DMS114 treated with DMSO at 0.1 percent for 48 hours (cell line): ENCODE measurements at regions not wholly inside any gene's neighbourhood (a gene's known extent, or its start where the extent isn't known, plus 50 kb on each side); places are given as distances from the start of the nearest gene placed in this dataset.
"Not testable (repeated sequence)": the region's sequence is repeated elsewhere in the genome, so short reads cannot be mapped to it uniquely, and the experiment has no call there.

ENCODE experiments used
- DNase-seq: peaks from one replicate; lab custom pipeline; 2025; ENCODE audit not compliant: unreplicated experiment; lab: John Stamatoyannopoulos, UW

GRCh38 chr4:100907465-100908454, 389.9 kb upstream of the EMCN start:
- no peak for DNase-seq

- no peak for DNase-seq
These were observed 389.2 kb upstream of the EMCN start for GRCh38 chr4:100906973-100907372.

GRCh38 chr4:100900945-100901344, 383.1 kb upstream of the EMCN start:
- not testable (repeated sequence) for DNase-seq

GRCh38 chr4:100900134-100900533, 382.3 kb upstream of the EMCN start:
- DNase-seq = no peak

- no peak for DNase-seq
These were observed 381.0 kb upstream of the EMCN start for GRCh38 chr4:100898844-100899243.

GRCh38 chr4:100895556-100896197, 377.9 kb upstream of the EMCN start:
- no peak for DNase-seq

- no peak for DNase-seq
These were observed 376.6 kb upstream of the EMCN start for GRCh38 chr4:100894339-100894870.

- no peak for DNase-seq
These were observed 374.0 kb upstream of the EMCN start for GRCh38 chr4:100891808-100892207.

- DNase-seq = no peak
These were observed 372.1 kb upstream of the EMCN start for GRCh38 chr4:100889898-100890297.

GRCh38 chr4:100889401-100889800, 371.6 kb upstream of the EMCN start:
- DNase-seq = no peak

- DNase-seq = no peak
These were observed 364.8 kb upstream of the EMCN start for GRCh38 chr4:100882661-100883060.

- no peak for DNase-seq
These were observed 363.5 kb upstream of the EMCN start for GRCh38 chr4:100881283-100881682.

GRCh38 chr4:100880011-100880410, 362.2 kb upstream of the EMCN start:
- no peak for DNase-seq

GRCh38 chr4:100879471-100879870, 361.6 kb upstream of the EMCN start:
- no peak for DNase-seq

GRCh38 chr4:100876546-100876945, 358.7 kb upstream of the EMCN start:
- DNase-seq = no peak

GRCh38 chr4:100875296-100876068, 357.7 kb upstream of the EMCN start:
- DNase-seq = no peak

GRCh38 chr4:100872811-100873210, 355.0 kb upstream of the EMCN start:
- DNase-seq = no peak

- no peak for DNase-seq
These were observed 353.3 kb upstream of the EMCN start for GRCh38 chr4:100870940-100871772.

GRCh38 chr4:100869276-100869675, 351.5 kb upstream of the EMCN start:
- DNase-seq = no peak

GRCh38 chr4:100868281-100868680, 350.5 kb upstream of the EMCN start:
- not testable (repeated sequence) for DNase-seq
